Activated CD4-positive, alpha-beta T cell treated with anti-CD3 and anti-CD28 coated beads, Interleukin-2, Interleukin-4, amounts not matched to agents 100 ng/mL and 50 ng/mL, durations not matched to agents 16 hours and 8 hours (primary cell): ENCODE measurements at regions not wholly inside any gene's neighbourhood (a gene's known extent, or its start where the extent isn't known, plus 50 kb on each side); places are given as distances from the start of the nearest gene placed in this dataset.

Experiments used
- DNase-seq: peaks from one replicate; pipeline ENCODE4 v3.0.0-alpha.2; 2020; ENCODE audit warnings: low spot score

- DNase-seq, result no peak
Observed at GRCh38 chr14:83309833-83310232, 1776.2 kb upstream of the SEL1L start.

- DNase-seq, result no peak
Observed at GRCh38 chr14:83312511-83312910, 1778.9 kb upstream of the SEL1L start.

- DNase-seq, result no peak
Observed at GRCh38 chr14:83314764-83315163, 1781.1 kb upstream of the SEL1L start.

- no peak for DNase-seq
Observed at GRCh38 chr14:83316356-83316755, 1782.7 kb upstream of the SEL1L start.

GRCh38 chr14:83320837-83321236 lies 1787.2 kb upstream of the SEL1L start:
- no peak for DNase-seq

- DNase-seq, result no peak
Observed at GRCh38 chr14:83331513-83331912, 1797.9 kb upstream of the SEL1L start.

GRCh38 chr14:83342590-83342989 lies 1808.9 kb upstream of the SEL1L start:
- no peak for DNase-seq

GRCh38 chr14:83347874-83348273 lies 1814.2 kb upstream of the SEL1L start:
- DNase-seq, result no peak

GRCh38 chr14:83355609-83356008 lies 1822.0 kb upstream of the SEL1L start:
- DNase-seq, result no peak

GRCh38 chr14:83356080-83356479 lies 1822.4 kb upstream of the SEL1L start:
- DNase-seq, result no peak

GRCh38 chr14:83372271-83372670 lies 1838.6 kb upstream of the SEL1L start:
- no peak for DNase-seq

GRCh38 chr14:83379436-83379835 lies 1845.8 kb upstream of the SEL1L start:
- no peak for DNase-seq

- DNase-seq, result no peak
Observed at GRCh38 chr14:83384253-83384652, 1850.6 kb upstream of the SEL1L start.

- no peak for DNase-seq
Observed at GRCh38 chr14:83395321-83395720, 1861.7 kb upstream of the SEL1L start.

- no peak for DNase-seq
Observed at GRCh38 chr14:83416476-83416875, 1882.8 kb upstream of the SEL1L start.

GRCh38 chr14:83419420-83419819 lies 1885.8 kb upstream of the SEL1L start:
- DNase-seq, result no peak

GRCh38 chr14:83421711-83422110 lies 1888.1 kb upstream of the SEL1L start:
- no peak for DNase-seq

- no peak for DNase-seq
Observed at GRCh38 chr14:83425138-83425537, 1891.5 kb upstream of the SEL1L start.

GRCh38 chr14:83425706-83426105 lies 1892.1 kb upstream of the SEL1L start:
- DNase-seq, result no peak

- no peak for DNase-seq
Observed at GRCh38 chr14:83433618-83434017, 1900.0 kb upstream of the SEL1L start.

- DNase-seq, result no peak
Observed at GRCh38 chr14:83441801-83442200, 1908.1 kb upstream of the SEL1L start.

GRCh38 chr14:83455561-83455960 lies 1921.9 kb upstream of the SEL1L start:
- DNase-seq, result no peak

- DNase-seq, result no peak
Observed at GRCh38 chr14:83461521-83461920, 1927.9 kb upstream of the SEL1L start.

GRCh38 chr14:83462759-83463158 lies 1929.1 kb upstream of the SEL1L start:
- no peak for DNase-seq

- DNase-seq, result peak; percentile 44
Observed at GRCh38 chr14:83463500-83464098, 1929.9 kb upstream of the SEL1L start.
